ENCODE measurements at regions not wholly inside any gene's neighbourhood (a gene's known extent, or its start where the extent isn't known, plus 50 kb on each side); places are given as distances from the start of the nearest gene placed in this dataset.

DNA sequence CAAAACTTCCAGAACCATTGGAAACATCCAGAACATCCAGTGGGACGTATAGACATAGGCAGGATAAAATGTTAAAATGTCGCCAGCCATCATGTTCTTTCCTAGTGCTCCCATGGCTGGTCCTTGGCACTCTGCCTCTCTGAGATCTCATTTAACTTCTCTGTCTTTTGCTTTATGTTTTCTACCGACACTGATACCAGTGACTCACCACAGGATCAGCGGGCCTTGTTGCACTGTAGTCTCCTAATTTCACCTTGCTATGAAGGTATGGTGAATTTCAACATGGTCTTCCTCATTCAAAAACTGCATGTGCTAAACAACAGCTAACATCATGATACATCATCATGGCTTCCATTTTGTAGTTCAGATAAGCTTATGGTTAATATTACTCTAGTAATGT, 521.0 kb upstream of the IGFBP7 start:
- DNase-seq, result no peak
- no peak for TF ChIP-seq POLR2A (IDR thresholded peaks at IDR 0.05; ENCODE audit: low read length)
- TF ChIP-seq GATA1 (IDR thresholded peaks at IDR 0.05; ENCODE audit: low read depth, low read length), result no peak

DNA sequence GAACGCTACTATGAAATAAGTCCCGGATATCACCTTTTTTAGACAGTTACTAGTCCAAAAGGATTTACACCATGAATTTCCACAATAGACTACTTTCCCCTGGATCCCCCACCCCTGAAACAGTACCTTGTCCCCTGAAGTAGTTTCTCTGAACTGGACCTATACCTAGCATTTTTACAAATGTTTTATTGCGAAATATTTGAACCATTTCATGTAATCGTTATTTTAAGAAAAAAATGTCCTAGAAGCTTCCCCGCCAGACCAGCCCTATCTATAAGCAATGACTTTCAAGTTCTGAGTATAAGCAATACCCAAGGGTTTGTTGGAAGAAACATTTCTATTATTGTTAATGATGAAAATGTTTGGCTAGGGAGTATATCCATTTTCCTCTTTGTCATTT, 517.8 kb upstream of the IGFBP7 start:
- no peak for TF ChIP-seq POLR2A (IDR thresholded peaks at IDR 0.05; ENCODE audit: low read length)
- TF ChIP-seq GATA1 (IDR thresholded peaks at IDR 0.05; ENCODE audit: low read depth, low read length), result no peak

DNA sequence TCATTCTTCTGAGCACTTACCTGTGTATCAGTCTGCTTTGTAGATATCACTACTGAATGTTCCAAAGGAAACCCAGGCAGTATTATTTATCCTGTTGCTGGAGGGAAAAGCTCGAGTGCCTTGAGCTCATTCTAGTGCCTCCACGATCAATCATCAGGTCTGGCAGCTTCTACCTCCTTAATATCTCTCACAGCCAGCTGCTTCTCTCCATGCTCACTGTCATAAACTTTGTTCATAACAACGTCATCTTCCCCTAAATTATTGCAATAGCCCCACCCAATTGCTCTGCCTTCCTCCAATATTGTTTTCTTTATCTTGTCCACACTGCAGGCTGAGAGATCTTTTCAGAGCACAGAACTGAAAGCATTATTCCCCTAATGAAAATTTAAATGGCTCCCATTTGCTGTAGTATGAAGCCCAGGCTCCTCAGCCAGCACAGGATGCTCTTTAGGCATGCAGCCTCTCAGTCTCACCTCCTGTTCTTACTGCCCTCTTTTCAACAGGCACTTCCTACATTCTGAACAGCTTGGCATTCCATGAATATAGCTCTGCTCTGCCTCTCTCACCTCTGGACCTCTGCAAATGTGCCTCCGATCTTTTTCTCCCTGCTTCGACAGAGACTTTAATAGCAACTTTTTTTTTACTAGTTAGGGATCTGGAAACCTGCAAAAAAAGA, 504.2 kb upstream of the IGFBP7 start:
- no peak for DNase-seq
- no peak for TF ChIP-seq POLR2A (IDR thresholded peaks at IDR 0.05; ENCODE audit: low read length)
- no peak for TF ChIP-seq GATA1 (IDR thresholded peaks at IDR 0.05; ENCODE audit: low read depth, low read length)

More for the DNA sequence above, 517.8 kb upstream of the IGFBP7 start:
- DNase-seq, result no peak

DNA sequence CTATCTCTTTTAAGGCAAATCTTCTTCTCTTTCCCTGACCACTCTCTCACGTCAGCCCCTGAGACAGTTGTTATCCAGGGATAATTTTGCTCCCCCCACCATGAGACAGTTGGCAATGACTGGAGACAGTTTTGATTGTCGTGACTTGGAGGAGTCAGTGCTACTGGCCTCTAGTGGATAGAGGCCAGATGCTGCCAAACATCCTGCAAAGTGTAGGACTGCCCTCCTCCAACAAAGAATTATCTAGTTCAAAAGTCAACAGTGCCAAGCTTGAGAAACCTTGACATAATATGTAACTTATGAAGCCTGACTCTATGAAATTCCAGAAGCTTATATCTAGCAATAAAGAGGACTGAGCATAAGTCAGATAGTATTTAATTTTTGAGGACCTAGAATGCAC, 502.1 kb upstream of the IGFBP7 start:
- no peak for DNase-seq
- TF ChIP-seq POLR2A (IDR thresholded peaks at IDR 0.05; ENCODE audit: low read length) (no peak), GATA1 (IDR thresholded peaks at IDR 0.05; ENCODE audit: low read depth, low read length) (no peak)

DNA sequence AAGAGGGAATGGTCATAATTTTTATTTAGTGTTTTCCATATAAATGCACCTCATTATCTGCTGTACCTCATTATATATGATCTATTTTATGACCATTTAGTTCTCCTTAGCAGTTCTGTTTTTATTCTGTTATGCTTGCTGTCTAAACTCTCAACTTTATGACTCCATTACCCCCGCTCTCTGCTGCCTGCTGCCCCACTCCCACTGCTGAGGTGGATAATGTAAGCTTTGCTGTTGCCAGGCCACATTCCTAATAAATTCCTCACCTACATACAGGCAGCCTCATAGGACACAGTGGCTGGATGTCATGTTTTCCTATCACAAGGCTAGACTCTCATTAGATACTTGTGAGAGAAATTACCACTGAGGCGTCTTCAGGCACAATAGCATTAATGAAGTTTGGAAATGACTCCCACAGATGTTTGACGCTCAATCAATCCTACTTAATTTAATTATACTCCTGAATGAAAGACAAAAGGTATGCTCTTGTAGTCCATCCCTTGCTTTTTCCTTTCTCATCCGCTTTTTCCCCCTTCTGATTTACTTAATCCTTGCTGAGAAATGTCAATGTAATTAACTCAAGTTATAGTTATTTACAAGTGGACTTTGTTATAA, 497.5 kb upstream of the IGFBP7 start:
- DNase-seq, result no peak
- TF ChIP-seq POLR2A (IDR thresholded peaks at IDR 0.05; ENCODE audit: low read length) (no peak), GATA1 (IDR thresholded peaks at IDR 0.05; ENCODE audit: low read depth, low read length) (no peak)

DNA sequence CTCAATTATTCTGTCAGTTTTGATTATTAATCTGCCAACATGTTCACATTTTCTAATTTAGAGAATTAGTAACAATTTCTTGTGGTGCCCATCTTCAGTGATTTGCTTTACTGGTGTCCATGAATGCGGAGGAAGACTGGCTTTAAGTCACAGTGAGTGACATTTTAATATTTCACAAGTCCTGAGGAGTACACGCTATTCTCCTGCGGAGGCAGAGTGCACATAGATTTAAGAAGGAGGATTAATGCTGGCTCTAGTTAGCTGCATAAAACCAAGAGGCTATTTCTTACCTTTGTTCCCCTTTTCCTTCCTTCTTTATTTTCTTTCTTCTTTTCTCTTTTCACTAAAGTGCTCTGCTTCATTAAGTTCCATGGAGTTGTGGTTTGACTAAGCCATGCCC, 495.2 kb upstream of the IGFBP7 start:
- DNase-seq, result no peak
- no peak for TF ChIP-seq GATA1 (IDR thresholded peaks at IDR 0.05; ENCODE audit: low read depth, low read length)
- TF ChIP-seq POLR2A (IDR thresholded peaks at IDR 0.05; ENCODE audit: low read length), result no peak

DNA sequence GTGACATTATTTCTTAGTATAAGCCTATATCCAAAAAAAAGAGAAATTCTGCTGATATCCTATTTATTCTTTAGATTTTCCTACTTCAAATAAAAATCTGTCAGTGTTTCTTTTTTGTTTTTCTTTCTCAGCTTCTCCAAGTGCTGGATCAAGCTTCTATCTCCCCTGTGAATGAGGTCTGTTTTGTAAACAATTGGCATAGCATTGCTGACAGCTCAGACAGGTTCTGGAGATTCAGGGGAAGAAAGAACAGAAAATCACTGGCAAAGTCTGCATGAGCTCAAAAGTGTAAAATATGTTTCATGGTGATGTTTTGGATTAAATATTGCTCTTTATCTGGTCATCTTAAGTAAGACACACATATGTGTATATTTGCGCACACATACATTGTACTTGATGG, 492.0 kb upstream of the IGFBP7 start:
- no peak for DNase-seq
- TF ChIP-seq GATA1 (IDR thresholded peaks at IDR 0.05; ENCODE audit: low read depth, low read length) (no peak), POLR2A (IDR thresholded peaks at IDR 0.05; ENCODE audit: low read length) (no peak)

DNA sequence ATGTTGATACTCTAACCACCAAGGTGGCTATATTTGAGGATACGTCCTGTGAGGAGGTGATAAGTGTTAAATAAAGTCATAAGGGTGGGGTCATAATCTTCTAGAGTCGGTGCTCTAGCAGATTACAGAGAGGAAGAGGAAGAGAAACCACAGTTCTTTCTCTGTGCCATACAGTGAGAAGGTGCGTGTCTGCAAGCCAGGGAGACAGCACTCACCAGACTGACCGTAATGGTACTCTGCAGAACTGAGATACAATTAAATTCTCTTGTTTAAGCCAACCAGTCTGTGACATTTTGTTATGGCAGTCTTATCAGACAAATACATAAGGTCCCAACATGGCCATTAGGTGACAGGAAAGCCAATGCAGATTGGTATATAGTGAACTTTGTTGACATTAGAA, 480.9 kb upstream of the IGFBP7 start:
- TF ChIP-seq POLR2A (IDR thresholded peaks at IDR 0.05; ENCODE audit: low read length) (no peak), GATA1 (IDR thresholded peaks at IDR 0.05; ENCODE audit: low read depth, low read length) (no peak)

DNA sequence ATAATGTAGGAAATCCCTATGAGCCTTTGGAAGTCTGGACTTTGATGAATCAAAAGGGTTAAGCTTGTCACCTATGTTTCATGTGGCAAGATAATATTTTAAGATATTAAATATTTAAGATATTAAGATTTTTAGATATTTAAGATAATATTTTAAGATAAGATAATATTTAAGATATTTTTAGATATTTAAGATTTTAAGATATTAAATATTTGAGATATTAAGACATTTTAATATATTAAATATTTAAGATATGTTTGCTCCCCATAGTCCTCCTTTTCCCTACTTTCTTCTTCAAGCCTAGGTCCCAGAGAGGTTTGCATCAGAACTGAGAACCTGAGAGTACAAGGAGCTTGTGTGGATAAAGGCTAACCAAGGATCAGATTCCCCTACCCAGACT, 478.4 kb upstream of the IGFBP7 start:
- no peak for DNase-seq
- TF ChIP-seq POLR2A (IDR thresholded peaks at IDR 0.05; ENCODE audit: low read length) (no peak), GATA1 (IDR thresholded peaks at IDR 0.05; ENCODE audit: low read depth, low read length) (no peak)

More for the DNA sequence above, 480.9 kb upstream of the IGFBP7 start:
- no peak for DNase-seq

DNA sequence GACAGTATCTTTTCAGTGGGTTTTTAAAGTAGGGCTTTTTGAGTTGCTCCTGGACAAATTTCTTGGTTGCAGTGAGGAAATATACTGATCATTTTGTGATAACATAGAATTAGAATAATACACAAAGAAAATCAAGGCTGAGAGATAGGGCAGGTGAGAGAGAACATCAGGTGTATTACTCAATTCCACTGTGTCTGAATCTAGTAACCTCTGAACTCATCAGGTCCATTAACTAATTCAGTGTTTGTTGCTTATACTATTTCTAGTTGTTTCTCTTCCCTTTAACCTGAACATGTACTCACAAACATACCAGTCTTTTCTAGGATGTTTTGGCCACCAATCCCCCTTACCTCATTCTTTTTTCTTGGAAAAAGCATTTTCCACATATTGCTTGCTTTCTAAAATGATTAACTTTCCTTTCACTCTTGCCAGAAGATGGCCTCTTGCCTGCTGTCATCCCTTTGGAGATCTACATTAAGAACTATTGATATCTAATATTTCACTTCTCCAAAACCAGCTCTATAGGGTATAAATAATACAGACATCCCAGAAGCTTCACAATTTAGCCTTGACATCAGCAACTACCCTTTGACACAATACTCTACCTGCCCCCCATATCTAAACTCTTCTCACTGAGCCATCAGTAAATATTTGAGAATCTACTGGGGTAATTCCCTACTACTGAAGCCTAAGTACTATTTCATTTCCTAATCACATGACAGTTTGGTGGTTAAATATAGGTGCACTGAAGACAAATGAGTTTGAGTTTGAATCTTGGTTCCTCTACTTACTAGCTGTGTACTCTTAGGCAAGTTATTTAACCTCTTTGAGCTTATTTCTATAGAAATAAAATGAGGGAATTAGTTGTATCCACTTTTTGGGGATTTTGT, 470.8 kb upstream of the IGFBP7 start:
- no peak for DNase-seq
- TF ChIP-seq GATA1 (IDR thresholded peaks at IDR 0.05; ENCODE audit: low read depth, low read length), result no peak
- TF ChIP-seq POLR2A (IDR thresholded peaks at IDR 0.05; ENCODE audit: low read length), result no peak

DNA sequence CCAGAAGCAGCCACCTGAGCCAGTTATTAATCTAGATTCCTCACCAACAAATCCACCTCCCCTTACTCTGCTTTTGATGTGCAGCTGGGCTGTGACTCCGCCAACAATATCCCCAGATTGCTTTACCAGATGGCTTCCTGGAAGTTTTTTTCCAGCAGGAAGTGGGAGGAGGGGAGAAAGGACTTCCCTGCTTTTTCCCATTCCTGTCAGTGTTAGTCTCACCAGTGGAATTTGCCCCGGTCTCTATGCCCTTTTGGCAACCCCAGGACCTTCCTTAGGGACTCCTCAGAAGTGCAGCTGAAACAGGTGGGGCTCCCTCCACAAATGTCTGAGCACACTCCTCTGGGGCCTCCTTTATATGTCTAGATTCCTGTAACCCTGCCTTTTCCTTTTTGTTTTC, 465.2 kb upstream of the IGFBP7 start:
- DNase-seq, result no peak
- TF ChIP-seq GATA1 (IDR thresholded peaks at IDR 0.05; ENCODE audit: low read depth, low read length), result no peak
- no peak for TF ChIP-seq POLR2A (IDR thresholded peaks at IDR 0.05; ENCODE audit: low read length)

DNA sequence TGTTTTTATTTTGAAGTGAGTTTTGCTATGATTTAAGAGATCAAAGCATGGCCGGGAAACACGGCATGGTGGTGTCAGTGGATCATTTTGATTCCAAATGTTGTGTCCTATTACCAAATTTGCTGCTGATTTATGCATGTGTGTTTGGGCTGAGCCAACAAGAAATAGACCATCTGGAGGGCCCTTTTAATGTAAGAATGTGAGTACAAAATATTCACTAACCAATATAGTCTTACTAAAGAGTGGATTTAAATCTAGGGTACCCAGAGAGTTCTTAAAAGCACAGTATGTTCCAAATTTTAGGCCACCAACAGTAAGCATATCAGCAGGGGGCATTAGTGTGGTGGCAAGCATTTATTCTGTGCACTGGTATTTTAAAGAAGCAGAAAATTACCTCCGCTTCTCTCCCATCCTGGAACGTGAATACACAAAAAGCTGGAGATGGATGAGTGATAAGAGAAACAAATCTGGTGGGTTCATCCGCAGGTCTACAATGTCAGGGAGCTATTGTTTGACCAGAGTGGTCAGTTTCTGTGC, 444.4 kb upstream of the IGFBP7 start:
- TF ChIP-seq GATA1 (IDR thresholded peaks at IDR 0.05; ENCODE audit: low read depth, low read length), result no peak
- TF ChIP-seq POLR2A (IDR thresholded peaks at IDR 0.05; ENCODE audit: low read length), result no peak
- DNase-seq, result no peak

DNA sequence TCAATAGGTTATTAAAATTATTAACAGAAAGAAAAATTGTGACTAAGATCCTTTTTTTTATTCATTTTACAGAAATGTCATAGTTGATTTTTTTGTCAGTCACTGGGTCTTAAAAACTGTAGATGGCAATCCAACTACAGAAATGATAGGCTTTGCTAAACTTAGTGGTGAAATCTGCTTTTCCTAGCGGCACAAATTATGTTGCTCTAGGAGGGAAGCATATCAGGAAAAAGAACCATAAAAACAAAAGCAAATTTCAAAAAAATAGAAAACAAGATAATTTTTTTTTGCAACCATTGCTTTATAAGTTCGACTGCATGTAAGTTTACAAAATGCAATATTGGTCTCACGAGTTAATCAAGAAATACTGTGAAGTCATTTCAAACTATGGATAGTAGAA, 443.5 kb upstream of the IGFBP7 start:
- DNase-seq, result no peak
- TF ChIP-seq GATA1 (IDR thresholded peaks at IDR 0.05; ENCODE audit: low read depth, low read length) (no peak), POLR2A (IDR thresholded peaks at IDR 0.05; ENCODE audit: low read length) (no peak)

DNA sequence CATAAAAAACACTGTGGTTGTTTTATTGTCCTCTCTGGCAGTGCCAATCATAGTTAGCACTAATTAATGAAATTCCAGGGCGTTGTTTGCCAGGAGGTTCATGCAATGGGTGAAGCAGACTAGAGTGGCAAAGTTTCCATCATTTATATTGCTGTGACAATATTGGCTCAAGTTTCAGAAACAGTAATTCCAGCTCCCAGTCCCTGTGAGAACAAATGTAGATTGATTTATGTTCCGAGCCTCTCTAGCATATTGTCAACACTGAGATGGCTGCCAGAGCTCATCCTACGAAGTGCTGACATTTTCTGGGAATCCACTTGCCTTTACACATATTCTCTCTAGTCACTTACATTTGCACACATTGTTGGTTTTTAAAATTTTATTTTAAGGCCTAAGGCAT, 440.0 kb upstream of the IGFBP7 start:
- no peak for DNase-seq
- TF ChIP-seq POLR2A (IDR thresholded peaks at IDR 0.05; ENCODE audit: low read length), result no peak
- TF ChIP-seq GATA1 (IDR thresholded peaks at IDR 0.05; ENCODE audit: low read depth, low read length), result no peak
